Keratinocyte (primary cell): ENCODE measurements at regions not wholly inside any gene's neighbourhood (a gene's known extent, or its start where the extent isn't known, plus 50 kb on each side); places are given as distances from the start of the nearest gene placed in this dataset.

Source experiments
- DNase-seq: peaks from one replicate; pipeline ENCODE4 v3.0.0-alpha.2; 2011; ENCODE audit warnings: low read depth, missing footprints, low spot score
- FAIRE-seq: peaks from 2 replicates; lab custom pipeline; 2011; peaks lifted over from hg19 to GRCh38; lab: Jason Lieb, UNC
- H2AFZ ChIP-seq: 2 replicates; pipeline ENCODE4 v1.6.0; 2012; ENCODE audit warnings: low read length, control low read depth, inconsistent platforms; ENCODE audit not compliant: control insufficient read depth
- H3K27ac ChIP-seq: 2 replicates; pipeline ENCODE4 v1.5.1; 2011; ENCODE audit warnings: low read length; ENCODE audit not compliant: control insufficient read depth, insufficient read depth
- H3K27me3 ChIP-seq: 3 replicates; pipeline ENCODE4 v1.6.0; 2011; ENCODE audit warnings: low read length; ENCODE audit not compliant: control insufficient read depth, insufficient read depth; ENCODE audit errors: extremely low read depth
- H3K36me3 ChIP-seq, 2 experiments: 2 replicates in 1 of 2; 3 replicates in 1 of 2; pipeline ENCODE4 v1.5.1; 2011; ENCODE audit warnings: low read length in 2 of 2, mild to moderate bottlenecking in 1 of 2; ENCODE audit not compliant: control insufficient read depth in 2 of 2, insufficient read depth in 2 of 2; ENCODE audit errors: extremely low read depth in 1 of 2
- H3K4me1 ChIP-seq: 3 replicates; pipeline ENCODE4 v1.5.1; 2011; ENCODE audit warnings: low read length; ENCODE audit not compliant: control insufficient read depth, insufficient read depth; ENCODE audit errors: extremely low read depth
- H3K4me2 ChIP-seq: 3 replicates; pipeline ENCODE4 v1.6.0; 2011; ENCODE audit warnings: low read depth, low read length; ENCODE audit not compliant: control insufficient read depth, insufficient read depth; ENCODE audit errors: extremely low read depth
- H3K4me3 ChIP-seq, 3 experiments: fragments of 200-600 bp in 1 of 3; sonication (generic) in 1 of 3; 2 replicates in 2 of 3; 3 replicates in 1 of 3; pipeline ENCODE4 v1.5.1; 2011 to 2016; ENCODE audit warnings: low read length in 3 of 3, mild to moderate bottlenecking in 3 of 3, control low read depth in 2 of 3, inconsistent platforms in 1 of 3, low read depth in 1 of 3, mixed read lengths in 1 of 3, mixed run types in 1 of 3, moderate library complexity in 1 of 3; ENCODE audit not compliant: control insufficient read depth in 2 of 3, insufficient read depth in 2 of 3; ENCODE audit errors: extremely low read depth in 1 of 3
- H3K79me2 ChIP-seq: 2 replicates; pipeline ENCODE4 v1.6.0; 2012; ENCODE audit warnings: low read length; ENCODE audit not compliant: control insufficient read depth, insufficient read depth
- H3K9ac ChIP-seq: 3 replicates; pipeline ENCODE4 v1.6.0; 2011; ENCODE audit warnings: low read length; ENCODE audit not compliant: control insufficient read depth, insufficient read depth; ENCODE audit errors: extremely low read depth
- H3K9me1 ChIP-seq: 3 replicates; pipeline ENCODE4 v1.6.0; 2011; ENCODE audit warnings: low read length; ENCODE audit not compliant: control insufficient read depth, insufficient read depth; ENCODE audit errors: extremely low read depth
- H3K9me3 ChIP-seq: 2 replicates; pipeline ENCODE4 v1.5.1; 2012; ENCODE audit warnings: low read depth, low read length; ENCODE audit not compliant: control insufficient read depth
- H4K20me1 ChIP-seq: 3 replicates; pipeline ENCODE4 v1.6.0; 2011; ENCODE audit warnings: low read length; ENCODE audit not compliant: control insufficient read depth, insufficient read depth; ENCODE audit errors: extremely low read depth
- EZH2 ChIP-seq: IDR thresholded peaks from one replicate; pipeline ENCODE4 v1.6.1; 2012; ENCODE audit warnings: inconsistent platforms, mild to moderate bottlenecking, low read length, moderate library complexity
- dilution Hi-C: fragments of 300-500 bp; cut with MboI; formaldehyde crosslinking; loops from one replicate; pipeline ENCODE4 v1.7.0; 2020; ENCODE audit warnings: low sequenced_read_pairs; ENCODE audit not compliant: extremely low pct_ligation_motif_present
- TF ChIP-seq, protein P1 (sequence below), 3 experiments: IDR thresholded peaks in 1 of 3; conservative IDR thresholded peaks in 1 of 3; optimal IDR thresholded peaks in 1 of 3; 2 replicates in 2 of 3; 3 replicates in 1 of 3; pipeline versions ENCODE3 to v1.5.1; 2011; ENCODE audit warnings: low read length in 3 of 3, mild to moderate bottlenecking in 3 of 3, moderate library complexity in 2 of 3, control low read depth in 1 of 3, inconsistent platforms in 1 of 3; ENCODE audit not compliant: insufficient read depth in 2 of 3; ENCODE audit errors: extremely low read depth in 1 of 3

DNA sequence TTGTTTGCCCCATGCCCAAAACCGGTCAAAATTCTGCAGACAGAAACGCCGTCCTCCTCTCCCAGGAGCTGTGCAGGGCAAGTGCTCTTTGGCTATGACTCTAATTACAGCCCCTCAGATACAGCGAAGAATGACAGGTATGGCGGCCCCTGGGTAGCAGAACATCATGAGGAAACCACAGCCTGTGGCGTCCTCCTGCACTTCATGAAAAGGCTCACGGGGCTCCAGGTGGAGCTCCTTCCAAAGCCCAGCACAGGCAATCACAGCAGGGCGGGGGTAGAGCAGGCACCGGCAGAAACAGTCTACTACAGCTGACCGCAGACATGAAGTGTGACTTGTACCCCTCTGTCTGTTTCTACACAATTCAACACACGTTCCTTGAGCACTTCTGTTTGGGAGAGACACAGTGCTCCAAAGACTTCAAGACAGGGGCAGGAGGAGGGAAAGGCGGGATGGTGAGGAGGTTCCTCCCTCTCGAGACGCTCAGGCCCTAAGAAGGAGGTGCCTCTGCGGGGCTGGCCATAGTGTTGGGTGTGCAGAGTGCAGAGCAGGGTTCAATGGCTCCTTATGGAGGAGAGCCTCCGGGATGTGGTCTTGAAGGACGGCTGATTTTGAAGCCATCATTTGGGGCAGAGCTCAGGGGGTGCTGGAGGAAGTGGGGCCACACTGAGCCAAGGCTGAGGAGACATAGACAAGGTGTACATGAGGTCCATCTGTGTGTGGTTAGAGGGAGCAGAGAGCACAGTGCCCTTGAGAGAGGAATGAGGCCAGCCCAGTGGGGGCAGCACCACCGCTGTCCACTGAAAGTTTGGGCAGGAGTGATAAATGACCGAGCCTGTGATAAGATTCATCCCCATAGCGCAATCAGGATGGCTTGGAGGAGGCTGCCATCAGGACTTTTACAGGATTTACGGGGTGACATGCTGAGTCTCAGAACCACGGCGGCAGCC is 468.3 kb downstream of the EIPR1 start:
- H3K27ac ChIP-seq = no peak overlapping the region
- no peak overlapping the region for H3K4me2 ChIP-seq
- dilution Hi-C loops = no loop called here
- no peaks in the 10 kb centered on the region for H3K9me1 ChIP-seq
- no peak overlapping the region for H3K9ac ChIP-seq
- H3K36me3 ChIP-seq = no peaks in the 10 kb centered on the region
- DNase-seq (no peak), FAIRE-seq (no peak)
- H3K79me2 ChIP-seq = no peaks in the 10 kb centered on the region
- no peaks in the 10 kb centered on the region for H4K20me1 ChIP-seq
- no peaks in the 10 kb centered on the region for H3K27me3 ChIP-seq
- no peaks in the 10 kb centered on the region for H3K4me1 ChIP-seq
- no peak overlapping the region for H3K4me3 ChIP-seq
- no peak overlapping the region for H2AFZ ChIP-seq
- peaks cover 2% of the 10 kb centered on the region for H3K9me3 ChIP-seq
- TF ChIP-seq, protein P1, sequence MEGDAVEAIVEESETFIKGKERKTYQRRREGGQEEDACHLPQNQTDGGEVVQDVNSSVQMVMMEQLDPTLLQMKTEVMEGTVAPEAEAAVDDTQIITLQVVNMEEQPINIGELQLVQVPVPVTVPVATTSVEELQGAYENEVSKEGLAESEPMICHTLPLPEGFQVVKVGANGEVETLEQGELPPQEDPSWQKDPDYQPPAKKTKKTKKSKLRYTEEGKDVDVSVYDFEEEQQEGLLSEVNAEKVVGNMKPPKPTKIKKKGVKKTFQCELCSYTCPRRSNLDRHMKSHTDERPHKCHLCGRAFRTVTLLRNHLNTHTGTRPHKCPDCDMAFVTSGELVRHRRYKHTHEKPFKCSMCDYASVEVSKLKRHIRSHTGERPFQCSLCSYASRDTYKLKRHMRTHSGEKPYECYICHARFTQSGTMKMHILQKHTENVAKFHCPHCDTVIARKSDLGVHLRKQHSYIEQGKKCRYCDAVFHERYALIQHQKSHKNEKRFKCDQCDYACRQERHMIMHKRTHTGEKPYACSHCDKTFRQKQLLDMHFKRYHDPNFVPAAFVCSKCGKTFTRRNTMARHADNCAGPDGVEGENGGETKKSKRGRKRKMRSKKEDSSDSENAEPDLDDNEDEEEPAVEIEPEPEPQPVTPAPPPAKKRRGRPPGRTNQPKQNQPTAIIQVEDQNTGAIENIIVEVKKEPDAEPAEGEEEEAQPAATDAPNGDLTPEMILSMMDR (optimal IDR thresholded peaks at IDR 0.05 in 1 of 3, IDR thresholded peaks at IDR 0.05 in 1 of 3, conservative IDR thresholded peaks at IDR 0.05 in 1 of 3; ENCODE audit: extremely low read depth in 1 of 3, insufficient read depth in 2 of 3, low read length in 3 of 3) = no peak
- no peak for TF ChIP-seq EZH2

DNA sequence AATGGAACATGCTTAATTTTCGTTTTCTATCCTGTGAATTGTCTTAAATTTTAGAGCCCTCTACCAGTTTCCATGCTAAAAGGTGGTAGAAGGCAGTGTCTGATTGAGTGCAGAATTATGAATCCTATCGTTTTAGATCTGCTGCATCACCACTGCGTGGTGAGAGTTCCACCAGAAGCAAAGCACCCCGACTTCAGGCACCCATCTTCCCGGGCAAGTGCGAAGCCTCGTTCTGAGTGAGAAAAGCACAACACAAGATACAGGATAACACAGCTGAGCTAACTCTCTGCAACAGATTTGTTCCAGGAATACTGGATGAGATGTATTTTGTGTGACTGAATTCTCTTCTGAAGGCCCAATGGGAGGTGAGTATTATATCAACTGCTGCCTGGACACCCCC is 471.5 kb downstream of the EIPR1 start:
- FAIRE-seq (no peak), DNase-seq (no peak)
- dilution Hi-C loops = no loop called here
- Histone ChIP-seq H3K9ac (no peak overlapping the region), H3K4me3 (no peak overlapping the region), H3K27ac (no peak overlapping the region), H4K20me1 (no peaks in the 10 kb centered on the region), H3K9me3 (peaks cover 2% of the 10 kb centered on the region), H3K79me2 (no peaks in the 10 kb centered on the region), H3K27me3 (no peaks in the 10 kb centered on the region), H3K9me1 (no peaks in the 10 kb centered on the region), H3K4me2 (no peak overlapping the region), H3K36me3 (no peaks in the 10 kb centered on the region), H2AFZ (no peak overlapping the region), H3K4me1 (no peaks in the 10 kb centered on the region)
- TF ChIP-seq EZH2 = no peak
- TF ChIP-seq, protein P1 (optimal IDR thresholded peaks at IDR 0.05 in 1 of 3, IDR thresholded peaks at IDR 0.05 in 1 of 3, conservative IDR thresholded peaks at IDR 0.05 in 1 of 3; ENCODE audit: extremely low read depth in 1 of 3, insufficient read depth in 2 of 3, low read length in 3 of 3) = no peak
